ENCODE measurements at regions not wholly inside any gene's neighbourhood (a gene's known extent, or its start where the extent isn't known, plus 50 kb on each side); places are given as distances from the start of the nearest gene placed in this dataset.

DNA sequence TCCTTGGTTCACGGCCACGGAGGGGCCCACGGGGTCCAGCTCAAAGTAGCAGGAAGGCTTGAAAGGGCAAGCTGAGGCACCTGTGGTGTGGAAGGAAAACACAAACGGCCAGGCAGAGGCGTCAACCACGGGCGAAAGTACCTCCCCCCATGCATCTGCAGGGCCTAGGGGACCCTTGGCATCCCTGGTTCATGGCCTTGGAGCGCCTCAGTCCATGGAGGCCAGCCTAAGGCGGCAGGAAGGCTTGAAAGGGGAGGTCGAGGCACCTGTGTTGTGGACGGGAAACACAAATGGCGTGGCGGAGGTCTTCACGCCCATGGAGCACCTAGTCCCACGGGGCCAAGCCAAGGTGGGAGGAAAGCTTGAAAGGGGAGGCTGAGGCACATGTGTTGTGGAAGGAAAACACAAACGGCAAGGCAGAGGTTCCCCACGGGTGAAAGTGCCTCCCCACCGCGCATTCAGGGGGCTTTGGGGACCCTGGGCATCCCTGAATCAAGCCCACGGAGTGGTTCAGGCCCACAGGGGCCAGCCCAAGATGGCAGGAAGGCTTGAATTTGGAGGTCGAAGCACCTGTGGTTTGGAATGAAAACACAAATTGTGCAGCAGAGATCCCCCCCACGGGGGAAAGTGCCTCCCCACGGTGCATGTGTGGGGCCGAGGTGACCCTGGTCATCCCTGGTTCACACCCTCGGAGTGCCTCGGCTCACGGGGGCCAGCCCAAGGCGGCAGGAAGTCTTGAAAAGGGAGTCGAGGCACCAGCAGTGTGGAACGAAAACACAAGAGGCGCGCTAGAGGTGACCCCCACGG is 380.8 kb downstream of the ALG10 start:
- Histone ChIP-seq H2AFZ (ENCODE audit: control insufficient read depth, low read depth, low read length) (no peak overlapping the region), H3K9me3 (replicated peaks; ENCODE audit: control insufficient read depth, insufficient read depth, low read length) (no peaks in the 10 kb centered on the region; the same call in 2 of the 3 replicates), H3K4me3 (no peak overlapping the region), H3K79me2 (ENCODE audit: control insufficient read depth, insufficient read depth, low read length) (no peaks in the 10 kb centered on the region), H3K27me3 (replicated peaks in 1 of 2; ENCODE audit: control insufficient read depth in 2 of 2, insufficient read depth in 2 of 2, low read length in 1 of 2) (no peaks in the 10 kb centered on the region), H3K4me1 (ENCODE audit: control insufficient read depth, insufficient read depth, low read length) (no peaks in the 10 kb centered on the region), H3K9ac (ENCODE audit: control insufficient read depth, insufficient read depth, low read length) (no peak overlapping the region), H4K20me1 (ENCODE audit: control insufficient read depth, insufficient read depth) (no peaks in the 10 kb centered on the region), H3K27ac (ENCODE audit: control insufficient read depth, insufficient read depth) (no peak overlapping the region), H3K4me2 (ENCODE audit: control insufficient read depth, insufficient read depth) (no peak overlapping the region), H3K36me3 (ENCODE audit: control insufficient read depth in 2 of 2, insufficient read depth in 2 of 2, low read length in 1 of 2) (no peaks in the 10 kb centered on the region)
- in situ Hi-C loops (cut with MboI) (no loop called here), intact Hi-C loops (cut with micrococcal nuclease; ENCODE audit: unreplicated experiment) (no loop called here)
- BruUV-seq (replicated peaks) = no TSS peak
- POLR2A ChIA-PET = no interaction called here
- CTCF ChIA-PET = no interaction called here
- WGBS (ENCODE audit: insufficient coverage, insufficient replicate concordance, low lambda C conversion rate, missing lambda C conversion rate) = 31% methylated on average over 30 of the region's 33 CpGs
- DNase-seq (ENCODE audit: low read depth, low spot score) (no peak), ATAC-seq (no peak), FAIRE-seq (no peak)
- TF ChIP-seq, protein P1, sequence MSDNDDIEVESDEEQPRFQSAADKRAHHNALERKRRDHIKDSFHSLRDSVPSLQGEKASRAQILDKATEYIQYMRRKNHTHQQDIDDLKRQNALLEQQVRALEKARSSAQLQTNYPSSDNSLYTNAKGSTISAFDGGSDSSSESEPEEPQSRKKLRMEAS (IDR thresholded peaks at IDR 0.05; ENCODE audit: low read depth, low read length) = no peak
- TF ChIP-seq, protein P2, sequence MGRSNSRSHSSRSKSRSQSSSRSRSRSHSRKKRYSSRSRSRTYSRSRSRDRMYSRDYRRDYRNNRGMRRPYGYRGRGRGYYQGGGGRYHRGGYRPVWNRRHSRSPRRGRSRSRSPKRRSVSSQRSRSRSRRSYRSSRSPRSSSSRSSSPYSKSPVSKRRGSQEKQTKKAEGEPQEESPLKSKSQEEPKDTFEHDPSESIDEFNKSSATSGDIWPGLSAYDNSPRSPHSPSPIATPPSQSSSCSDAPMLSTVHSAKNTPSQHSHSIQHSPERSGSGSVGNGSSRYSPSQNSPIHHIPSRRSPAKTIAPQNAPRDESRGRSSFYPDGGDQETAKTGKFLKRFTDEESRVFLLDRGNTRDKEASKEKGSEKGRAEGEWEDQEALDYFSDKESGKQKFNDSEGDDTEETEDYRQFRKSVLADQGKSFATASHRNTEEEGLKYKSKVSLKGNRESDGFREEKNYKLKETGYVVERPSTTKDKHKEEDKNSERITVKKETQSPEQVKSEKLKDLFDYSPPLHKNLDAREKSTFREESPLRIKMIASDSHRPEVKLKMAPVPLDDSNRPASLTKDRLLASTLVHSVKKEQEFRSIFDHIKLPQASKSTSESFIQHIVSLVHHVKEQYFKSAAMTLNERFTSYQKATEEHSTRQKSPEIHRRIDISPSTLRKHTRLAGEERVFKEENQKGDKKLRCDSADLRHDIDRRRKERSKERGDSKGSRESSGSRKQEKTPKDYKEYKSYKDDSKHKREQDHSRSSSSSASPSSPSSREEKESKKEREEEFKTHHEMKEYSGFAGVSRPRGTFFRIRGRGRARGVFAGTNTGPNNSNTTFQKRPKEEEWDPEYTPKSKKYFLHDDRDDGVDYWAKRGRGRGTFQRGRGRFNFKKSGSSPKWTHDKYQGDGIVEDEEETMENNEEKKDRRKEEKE (IDR thresholded peaks at IDR 0.05) = no peak
- no peak for TF ChIP-seq TCF7 (IDR thresholded peaks at IDR 0.05; ENCODE audit: borderline replicate concordance)
- no peak for TF ChIP-seq MEF2A (IDR thresholded peaks at IDR 0.05; ENCODE audit: insufficient read depth, low read depth, low read length)
- TF ChIP-seq, protein P3, sequence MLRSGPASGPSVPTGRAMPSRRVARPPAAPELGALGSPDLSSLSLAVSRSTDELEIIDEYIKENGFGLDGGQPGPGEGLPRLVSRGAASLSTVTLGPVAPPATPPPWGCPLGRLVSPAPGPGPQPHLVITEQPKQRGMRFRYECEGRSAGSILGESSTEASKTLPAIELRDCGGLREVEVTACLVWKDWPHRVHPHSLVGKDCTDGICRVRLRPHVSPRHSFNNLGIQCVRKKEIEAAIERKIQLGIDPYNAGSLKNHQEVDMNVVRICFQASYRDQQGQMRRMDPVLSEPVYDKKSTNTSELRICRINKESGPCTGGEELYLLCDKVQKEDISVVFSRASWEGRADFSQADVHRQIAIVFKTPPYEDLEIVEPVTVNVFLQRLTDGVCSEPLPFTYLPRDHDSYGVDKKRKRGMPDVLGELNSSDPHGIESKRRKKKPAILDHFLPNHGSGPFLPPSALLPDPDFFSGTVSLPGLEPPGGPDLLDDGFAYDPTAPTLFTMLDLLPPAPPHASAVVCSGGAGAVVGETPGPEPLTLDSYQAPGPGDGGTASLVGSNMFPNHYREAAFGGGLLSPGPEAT (IDR thresholded peaks at IDR 0.05; ENCODE audit: low read depth) = no peak
- no peak for TF ChIP-seq KLF5 (IDR thresholded peaks at IDR 0.05; ENCODE audit: partially characterized antibody)
- TF ChIP-seq, protein P4, sequence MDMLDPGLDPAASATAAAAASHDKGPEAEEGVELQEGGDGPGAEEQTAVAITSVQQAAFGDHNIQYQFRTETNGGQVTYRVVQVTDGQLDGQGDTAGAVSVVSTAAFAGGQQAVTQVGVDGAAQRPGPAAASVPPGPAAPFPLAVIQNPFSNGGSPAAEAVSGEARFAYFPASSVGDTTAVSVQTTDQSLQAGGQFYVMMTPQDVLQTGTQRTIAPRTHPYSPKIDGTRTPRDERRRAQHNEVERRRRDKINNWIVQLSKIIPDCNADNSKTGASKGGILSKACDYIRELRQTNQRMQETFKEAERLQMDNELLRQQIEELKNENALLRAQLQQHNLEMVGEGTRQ (IDR thresholded peaks at IDR 0.05; ENCODE audit: borderline replicate concordance, low read depth, low read length) = no peak
- no peak for TF ChIP-seq ZNF622 (IDR thresholded peaks at IDR 0.05)
- TF ChIP-seq, protein P5, sequence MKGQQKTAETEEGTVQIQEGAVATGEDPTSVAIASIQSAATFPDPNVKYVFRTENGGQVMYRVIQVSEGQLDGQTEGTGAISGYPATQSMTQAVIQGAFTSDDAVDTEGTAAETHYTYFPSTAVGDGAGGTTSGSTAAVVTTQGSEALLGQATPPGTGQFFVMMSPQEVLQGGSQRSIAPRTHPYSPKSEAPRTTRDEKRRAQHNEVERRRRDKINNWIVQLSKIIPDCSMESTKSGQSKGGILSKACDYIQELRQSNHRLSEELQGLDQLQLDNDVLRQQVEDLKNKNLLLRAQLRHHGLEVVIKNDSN (IDR thresholded peaks at IDR 0.05; ENCODE audit: borderline replicate concordance, extremely low read length, insufficient read depth, low read depth, low read length) = no peak
- SMC1A ChIA-PET (ENCODE audit: uncharacterized antibody, unreplicated experiment) = no interaction called here
- RAD21 ChIA-PET (ENCODE audit: unreplicated experiment) = no interaction called here
